ENCODE measurements at regions not wholly inside any gene's neighbourhood (a gene's known extent, or its start where the extent isn't known, plus 50 kb on each side); places are given as distances from the start of the nearest gene placed in this dataset.

- no peak overlapping the region for H3K4me3 ChIP-seq (ENCODE audit: low read depth, low read length)
- TF ChIP-seq, protein P1, sequence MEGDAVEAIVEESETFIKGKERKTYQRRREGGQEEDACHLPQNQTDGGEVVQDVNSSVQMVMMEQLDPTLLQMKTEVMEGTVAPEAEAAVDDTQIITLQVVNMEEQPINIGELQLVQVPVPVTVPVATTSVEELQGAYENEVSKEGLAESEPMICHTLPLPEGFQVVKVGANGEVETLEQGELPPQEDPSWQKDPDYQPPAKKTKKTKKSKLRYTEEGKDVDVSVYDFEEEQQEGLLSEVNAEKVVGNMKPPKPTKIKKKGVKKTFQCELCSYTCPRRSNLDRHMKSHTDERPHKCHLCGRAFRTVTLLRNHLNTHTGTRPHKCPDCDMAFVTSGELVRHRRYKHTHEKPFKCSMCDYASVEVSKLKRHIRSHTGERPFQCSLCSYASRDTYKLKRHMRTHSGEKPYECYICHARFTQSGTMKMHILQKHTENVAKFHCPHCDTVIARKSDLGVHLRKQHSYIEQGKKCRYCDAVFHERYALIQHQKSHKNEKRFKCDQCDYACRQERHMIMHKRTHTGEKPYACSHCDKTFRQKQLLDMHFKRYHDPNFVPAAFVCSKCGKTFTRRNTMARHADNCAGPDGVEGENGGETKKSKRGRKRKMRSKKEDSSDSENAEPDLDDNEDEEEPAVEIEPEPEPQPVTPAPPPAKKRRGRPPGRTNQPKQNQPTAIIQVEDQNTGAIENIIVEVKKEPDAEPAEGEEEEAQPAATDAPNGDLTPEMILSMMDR (IDR thresholded peaks at IDR 0.05; ENCODE audit: low read depth, low read length), result no peak
These were observed 307.3 kb upstream of the PIK3R1 start for GRCh38 chr5:67908126-67908765.

DNA sequence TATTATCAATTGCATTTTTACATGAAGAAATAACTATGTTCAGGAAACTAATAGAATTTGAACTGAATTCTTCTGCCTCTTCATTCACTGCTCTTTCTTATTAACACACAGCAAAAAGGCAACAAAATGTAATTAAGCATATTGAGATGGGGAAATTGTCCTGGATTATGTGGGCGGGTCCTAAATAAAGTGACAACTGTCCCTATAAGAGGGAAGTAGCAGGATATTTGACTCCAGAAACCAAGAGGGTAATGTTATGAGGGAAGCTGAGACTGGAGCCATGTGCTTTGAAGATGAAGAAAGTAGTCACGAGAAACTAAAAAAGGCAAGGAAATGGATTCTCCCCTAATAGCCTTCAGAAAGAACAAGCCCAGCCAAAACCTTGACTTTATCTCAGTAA is 311.2 kb upstream of the PIK3R1 start:
- no peak overlapping the region for H3K4me3 ChIP-seq (ENCODE audit: low read depth, low read length)
- TF ChIP-seq, protein P1 (IDR thresholded peaks at IDR 0.05; ENCODE audit: low read depth, low read length), result no peak

DNA sequence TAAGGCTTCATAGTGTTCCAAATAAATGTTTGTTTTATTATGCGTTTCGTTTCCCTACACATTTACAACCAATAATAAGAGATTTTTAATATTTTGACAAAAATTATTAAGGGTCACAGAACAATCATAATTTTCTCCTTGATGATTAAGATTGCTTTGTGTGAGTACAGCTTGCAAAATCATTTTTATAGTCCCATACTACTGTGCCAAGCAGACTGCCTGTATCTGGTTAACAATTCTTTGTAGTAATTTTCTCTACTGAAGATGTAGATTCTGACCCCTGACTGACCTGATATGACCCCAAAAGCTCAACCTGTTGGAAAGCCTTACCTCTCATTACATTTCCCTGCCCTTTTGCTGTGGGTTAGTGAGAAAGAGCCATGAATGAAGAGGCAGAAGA is 311.9 kb upstream of the PIK3R1 start:
- TF ChIP-seq, protein P1 (IDR thresholded peaks at IDR 0.05; ENCODE audit: low read depth, low read length), result no peak
- no peak overlapping the region for H3K4me3 ChIP-seq (ENCODE audit: low read depth, low read length)

GRCh38 chr5:67903121-67903520 is 312.4 kb upstream of the PIK3R1 start:
- H3K4me3 ChIP-seq (ENCODE audit: low read depth, low read length), result no peak overlapping the region
- TF ChIP-seq, protein P1 (IDR thresholded peaks at IDR 0.05; ENCODE audit: low read depth, low read length), result no peak

DNA sequence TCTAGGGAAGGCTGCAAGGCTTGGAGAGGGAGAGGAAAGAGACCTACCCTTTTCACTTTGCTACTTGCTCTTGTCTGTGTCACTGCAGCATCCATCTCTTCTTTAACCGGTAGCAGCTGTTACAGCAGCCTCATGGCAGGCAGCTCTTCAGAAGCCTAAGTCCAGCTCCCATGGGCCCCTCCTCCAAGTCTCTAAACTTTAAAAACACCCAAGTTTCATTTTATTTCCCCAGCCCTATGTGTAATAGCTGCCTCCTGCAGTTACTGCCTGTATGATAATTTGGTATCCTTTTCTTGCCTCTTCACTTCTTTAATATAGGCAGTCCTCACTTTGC is 313.1 kb upstream of the PIK3R1 start:
- no peak overlapping the region for H3K4me3 ChIP-seq (ENCODE audit: low read depth, low read length)
- TF ChIP-seq, protein P1 (IDR thresholded peaks at IDR 0.05; ENCODE audit: low read depth, low read length), result no peak

GRCh38 chr5:67901814-67902496 is 313.6 kb upstream of the PIK3R1 start:
- TF ChIP-seq, protein P1 (IDR thresholded peaks at IDR 0.05; ENCODE audit: low read depth, low read length), result no peak
- no peak overlapping the region for H3K4me3 ChIP-seq (ENCODE audit: low read depth, low read length)

GRCh38 chr5:67900514-67900913 is 315.0 kb upstream of the PIK3R1 start:
- TF ChIP-seq, protein P1 (IDR thresholded peaks at IDR 0.05; ENCODE audit: low read depth, low read length), result no peak
- H3K4me3 ChIP-seq (ENCODE audit: low read depth, low read length), result no peak overlapping the region
